Keratinocyte (primary cell): ENCODE measurements at regions not wholly inside any gene's neighbourhood (a gene's known extent, or its start where the extent isn't known, plus 50 kb on each side); places are given as distances from the start of the nearest gene placed in this dataset.

Experiments used
- DNase-seq: peaks from one replicate; pipeline ENCODE4 v3.0.0-alpha.2; 2011; ENCODE audit warnings: low read depth, missing footprints, low spot score
- FAIRE-seq: peaks from 2 replicates; lab custom pipeline; 2011; peaks lifted over from hg19 to GRCh38; lab: Jason Lieb, UNC
- H2AFZ ChIP-seq: 2 replicates; pipeline ENCODE4 v1.6.0; 2012; ENCODE audit warnings: low read length, control low read depth, inconsistent platforms; ENCODE audit not compliant: control insufficient read depth
- H3K27ac ChIP-seq: 2 replicates; pipeline ENCODE4 v1.5.1; 2011; ENCODE audit warnings: low read length; ENCODE audit not compliant: control insufficient read depth, insufficient read depth
- H3K27me3 ChIP-seq: 3 replicates; pipeline ENCODE4 v1.6.0; 2011; ENCODE audit warnings: low read length; ENCODE audit not compliant: control insufficient read depth, insufficient read depth; ENCODE audit errors: extremely low read depth
- H3K36me3 ChIP-seq, 2 experiments: 2 replicates in 1 of 2; 3 replicates in 1 of 2; pipeline ENCODE4 v1.5.1; 2011; ENCODE audit warnings: low read length in 2 of 2, mild to moderate bottlenecking in 1 of 2; ENCODE audit not compliant: control insufficient read depth in 2 of 2, insufficient read depth in 2 of 2; ENCODE audit errors: extremely low read depth in 1 of 2
- H3K4me1 ChIP-seq: 3 replicates; pipeline ENCODE4 v1.5.1; 2011; ENCODE audit warnings: low read length; ENCODE audit not compliant: control insufficient read depth, insufficient read depth; ENCODE audit errors: extremely low read depth
- H3K4me2 ChIP-seq: 3 replicates; pipeline ENCODE4 v1.6.0; 2011; ENCODE audit warnings: low read depth, low read length; ENCODE audit not compliant: control insufficient read depth, insufficient read depth; ENCODE audit errors: extremely low read depth
- H3K4me3 ChIP-seq, 3 experiments: fragments of 200-600 bp in 1 of 3; sonication (generic) in 1 of 3; 2 replicates in 2 of 3; 3 replicates in 1 of 3; pipeline ENCODE4 v1.5.1; 2011 to 2016; ENCODE audit warnings: low read length in 3 of 3, mild to moderate bottlenecking in 3 of 3, control low read depth in 2 of 3, inconsistent platforms in 1 of 3, low read depth in 1 of 3, mixed read lengths in 1 of 3, mixed run types in 1 of 3, moderate library complexity in 1 of 3; ENCODE audit not compliant: control insufficient read depth in 2 of 3, insufficient read depth in 2 of 3; ENCODE audit errors: extremely low read depth in 1 of 3
- H3K79me2 ChIP-seq: 2 replicates; pipeline ENCODE4 v1.6.0; 2012; ENCODE audit warnings: low read length; ENCODE audit not compliant: control insufficient read depth, insufficient read depth
- H3K9ac ChIP-seq: 3 replicates; pipeline ENCODE4 v1.6.0; 2011; ENCODE audit warnings: low read length; ENCODE audit not compliant: control insufficient read depth, insufficient read depth; ENCODE audit errors: extremely low read depth
- H3K9me1 ChIP-seq: 3 replicates; pipeline ENCODE4 v1.6.0; 2011; ENCODE audit warnings: low read length; ENCODE audit not compliant: control insufficient read depth, insufficient read depth; ENCODE audit errors: extremely low read depth
- H3K9me3 ChIP-seq: 2 replicates; pipeline ENCODE4 v1.5.1; 2012; ENCODE audit warnings: low read depth, low read length; ENCODE audit not compliant: control insufficient read depth
- H4K20me1 ChIP-seq: 3 replicates; pipeline ENCODE4 v1.6.0; 2011; ENCODE audit warnings: low read length; ENCODE audit not compliant: control insufficient read depth, insufficient read depth; ENCODE audit errors: extremely low read depth
- EZH2 ChIP-seq: IDR thresholded peaks from one replicate; pipeline ENCODE4 v1.6.1; 2012; ENCODE audit warnings: inconsistent platforms, mild to moderate bottlenecking, low read length, moderate library complexity
- dilution Hi-C: fragments of 300-500 bp; cut with MboI; formaldehyde crosslinking; loops from one replicate; pipeline ENCODE4 v1.7.0; 2020; ENCODE audit warnings: low sequenced_read_pairs; ENCODE audit not compliant: extremely low pct_ligation_motif_present
- TF ChIP-seq, protein P1 (sequence below), 3 experiments: IDR thresholded peaks in 1 of 3; conservative IDR thresholded peaks in 1 of 3; optimal IDR thresholded peaks in 1 of 3; 2 replicates in 2 of 3; 3 replicates in 1 of 3; pipeline versions ENCODE3 to v1.5.1; 2011; ENCODE audit warnings: low read length in 3 of 3, mild to moderate bottlenecking in 3 of 3, moderate library complexity in 2 of 3, control low read depth in 1 of 3, inconsistent platforms in 1 of 3; ENCODE audit not compliant: insufficient read depth in 2 of 3; ENCODE audit errors: extremely low read depth in 1 of 3

DNA sequence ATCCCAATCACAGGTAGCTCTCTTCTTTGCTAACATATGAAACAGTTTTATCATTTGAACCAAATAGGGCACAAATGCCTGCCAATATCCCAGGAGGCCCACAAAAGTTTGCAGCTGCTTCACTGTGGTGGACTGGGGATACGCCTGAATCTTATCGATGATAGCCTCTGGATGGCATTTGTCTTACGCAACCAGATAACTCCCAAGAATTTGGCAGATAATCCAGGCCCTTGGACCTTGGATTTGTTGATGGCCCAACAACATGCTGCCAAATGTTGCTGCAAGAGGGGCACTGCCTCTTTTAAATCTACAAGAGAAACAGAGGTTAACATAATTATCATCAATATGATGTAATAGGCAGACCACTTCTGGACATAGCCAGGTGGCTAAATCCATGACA lies 587.1 kb upstream of the LRRTM4 start:
- TF ChIP-seq, protein P1, sequence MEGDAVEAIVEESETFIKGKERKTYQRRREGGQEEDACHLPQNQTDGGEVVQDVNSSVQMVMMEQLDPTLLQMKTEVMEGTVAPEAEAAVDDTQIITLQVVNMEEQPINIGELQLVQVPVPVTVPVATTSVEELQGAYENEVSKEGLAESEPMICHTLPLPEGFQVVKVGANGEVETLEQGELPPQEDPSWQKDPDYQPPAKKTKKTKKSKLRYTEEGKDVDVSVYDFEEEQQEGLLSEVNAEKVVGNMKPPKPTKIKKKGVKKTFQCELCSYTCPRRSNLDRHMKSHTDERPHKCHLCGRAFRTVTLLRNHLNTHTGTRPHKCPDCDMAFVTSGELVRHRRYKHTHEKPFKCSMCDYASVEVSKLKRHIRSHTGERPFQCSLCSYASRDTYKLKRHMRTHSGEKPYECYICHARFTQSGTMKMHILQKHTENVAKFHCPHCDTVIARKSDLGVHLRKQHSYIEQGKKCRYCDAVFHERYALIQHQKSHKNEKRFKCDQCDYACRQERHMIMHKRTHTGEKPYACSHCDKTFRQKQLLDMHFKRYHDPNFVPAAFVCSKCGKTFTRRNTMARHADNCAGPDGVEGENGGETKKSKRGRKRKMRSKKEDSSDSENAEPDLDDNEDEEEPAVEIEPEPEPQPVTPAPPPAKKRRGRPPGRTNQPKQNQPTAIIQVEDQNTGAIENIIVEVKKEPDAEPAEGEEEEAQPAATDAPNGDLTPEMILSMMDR (optimal IDR thresholded peaks at IDR 0.05 in 1 of 3, IDR thresholded peaks at IDR 0.05 in 1 of 3, conservative IDR thresholded peaks at IDR 0.05 in 1 of 3; ENCODE audit: extremely low read depth in 1 of 3, insufficient read depth in 2 of 3, low read length in 3 of 3), result no peak
- no peak for TF ChIP-seq EZH2
- Histone ChIP-seq H3K27ac (no peak overlapping the region), H3K4me1 (no peaks in the 10 kb centered on the region), H3K9me1 (no peaks in the 10 kb centered on the region), H3K36me3 (no peaks in the 10 kb centered on the region), H4K20me1 (no peaks in the 10 kb centered on the region), H3K79me2 (no peaks in the 10 kb centered on the region), H3K9me3 (peaks cover 3% of the 10 kb centered on the region), H3K4me2 (no peak overlapping the region), H3K4me3 (no peak overlapping the region), H3K27me3 (no peaks in the 10 kb centered on the region), H2AFZ (no peak overlapping the region), H3K9ac (no peak overlapping the region)
- no peak for DNase-seq
- dilution Hi-C loops, result no loop called here
- FAIRE-seq, result no peak

DNA sequence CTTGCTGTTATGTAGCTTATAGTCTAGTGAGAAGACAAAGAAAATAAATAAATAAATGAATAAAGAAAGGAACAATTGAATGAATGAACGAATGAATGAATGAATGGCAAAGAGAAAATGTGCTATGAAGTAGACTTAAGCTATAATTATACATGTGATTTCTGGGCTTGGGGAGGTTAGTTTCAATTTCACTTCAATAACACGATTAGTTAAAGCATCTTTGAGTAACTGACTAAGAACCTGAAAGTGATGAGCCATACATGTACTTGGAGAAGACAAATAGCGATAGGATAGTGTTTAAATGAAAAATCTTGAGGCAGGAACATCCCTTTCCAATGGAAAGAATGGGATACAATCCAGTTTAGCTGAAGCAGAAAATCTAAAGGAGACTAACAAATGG lies 593.1 kb upstream of the LRRTM4 start:
- no peak for FAIRE-seq
- dilution Hi-C loops, result no loop called here
- no peaks in the 10 kb centered on the region for H3K36me3 ChIP-seq
- no peaks in the 10 kb centered on the region for H3K9me1 ChIP-seq
- no peak for DNase-seq
- H3K4me2 ChIP-seq, result no peak overlapping the region
- no peaks in the 10 kb centered on the region for H3K4me1 ChIP-seq
- no peak for TF ChIP-seq EZH2
- TF ChIP-seq, protein P1 (optimal IDR thresholded peaks at IDR 0.05 in 1 of 3, IDR thresholded peaks at IDR 0.05 in 1 of 3, conservative IDR thresholded peaks at IDR 0.05 in 1 of 3; ENCODE audit: extremely low read depth in 1 of 3, insufficient read depth in 2 of 3, low read length in 3 of 3), result no peak
- H2AFZ ChIP-seq, result no peak overlapping the region
- H3K9me3 ChIP-seq, result no peaks in the 10 kb centered on the region
- H4K20me1 ChIP-seq, result no peaks in the 10 kb centered on the region
- H3K27me3 ChIP-seq, result no peaks in the 10 kb centered on the region
- no peak overlapping the region for H3K9ac ChIP-seq
- no peak overlapping the region for H3K4me3 ChIP-seq
- no peak overlapping the region for H3K27ac ChIP-seq
- H3K79me2 ChIP-seq, result no peaks in the 10 kb centered on the region
